HL-60 (cell line): ENCODE measurements at regions not wholly inside any gene's neighbourhood (a gene's known extent, or its start where the extent isn't known, plus 50 kb on each side); places are given as distances from the start of the nearest gene placed in this dataset.
"Not testable (repeated sequence)": the region's sequence is repeated elsewhere in the genome, so short reads cannot be mapped to it uniquely, and the experiment has no call there.

Experiments
- DNase-seq, 2 experiments: peaks; one replicate each; pipeline ENCODE4 v3.0.0-alpha.2; 2010 to 2020; ENCODE audit warnings: low read depth in 1 of 2, low spot score in 1 of 2
- H3K27ac ChIP-seq: fragments of 250-450 bp; sonication (Bioruptor Pico); replicated peaks from 2 replicates; pipeline ENCODE4 v1.5.1; 2020; ENCODE audit warnings: mild to moderate bottlenecking, moderate library complexity
- H3K27me3 ChIP-seq: fragments of 250-450 bp; sonication (Bioruptor Pico); 2 replicates; pipeline ENCODE4 v1.5.1; 2021; ENCODE audit warnings: mild to moderate bottlenecking, moderate library complexity; ENCODE audit not compliant: insufficient read depth, poor library complexity, severe bottlenecking
- H3K4me3 ChIP-seq: replicated peaks from 2 replicates; pipeline ENCODE4 v1.5.1; 2011; ENCODE audit warnings: mild to moderate bottlenecking, control low read depth, low read length; ENCODE audit not compliant: insufficient read depth
- CTCF ChIP-seq: IDR thresholded peaks from one replicate; pipeline ENCODE4 v1.5.1; 2011; ENCODE audit warnings: low read length, control low read depth, inconsistent platforms; ENCODE audit not compliant: insufficient read depth
- GABPA ChIP-seq: IDR thresholded peaks from 2 replicates; pipeline ENCODE4 v1.6.1; 2012; ENCODE audit warnings: low read depth
- POLR2AphosphoS5 ChIP-seq: IDR thresholded peaks from 2 replicates; pipeline ENCODE4 v1.6.1; 2012; ENCODE audit warnings: low read depth
- REST ChIP-seq: IDR thresholded peaks from 2 replicates; pipeline ENCODE4 v1.6.1; 2012; ENCODE audit warnings: low read depth; ENCODE audit not compliant: insufficient replicate concordance
- SPI1 ChIP-seq: IDR thresholded peaks from 2 replicates; pipeline ENCODE4 v1.6.1; 2012; ENCODE audit warnings: low read depth, mild to moderate bottlenecking, borderline replicate concordance

GRCh38 chr10:76815505-76815904, 822.1 kb downstream of the KCNMA1 start:
- DNase-seq, H3K27ac ChIP-seq, H3K4me3 ChIP-seq, H3K27me3 ChIP-seq: not testable (repeated sequence)

GRCh38 chr10:76811430-76811829, 826.2 kb downstream of the KCNMA1 start:
- Histone ChIP-seq H3K27ac (no peak overlapping the region), H3K27me3 (peaks cover 3% of the 10 kb centered on the region), H3K4me3 (no peak overlapping the region)
- TF ChIP-seq REST (no peak), CTCF (no peak), POLR2AphosphoS5 (no peak), SPI1 (no peak), GABPA (no peak)
- no peak for DNase-seq

GRCh38 chr10:76788452-76788811, 849.2 kb downstream of the KCNMA1 start:
- TF ChIP-seq REST (no peak), POLR2AphosphoS5 (no peak), SPI1 (no peak), GABPA (no peak), CTCF (no peak)
- DNase-seq: no peak
- Histone ChIP-seq H3K27me3 (no peaks in the 10 kb centered on the region), H3K27ac (no peak overlapping the region), H3K4me3 (no peak overlapping the region)

- Histone ChIP-seq H3K27ac (no peak overlapping the region), H3K27me3 (no peaks in the 10 kb centered on the region), H3K4me3 (no peak overlapping the region)
- DNase-seq: no peak
- TF ChIP-seq CTCF: no peak
- no peak for TF ChIP-seq SPI1
- TF ChIP-seq POLR2AphosphoS5: no peak
- no peak for TF ChIP-seq REST
Measured at GRCh38 chr10:76787746-76788451, 849.7 kb downstream of the KCNMA1 start.
